ENCODE measurements at regions not wholly inside any gene's neighbourhood (a gene's known extent, or its start where the extent isn't known, plus 50 kb on each side); places are given as distances from the start of the nearest gene placed in this dataset.

DNA sequence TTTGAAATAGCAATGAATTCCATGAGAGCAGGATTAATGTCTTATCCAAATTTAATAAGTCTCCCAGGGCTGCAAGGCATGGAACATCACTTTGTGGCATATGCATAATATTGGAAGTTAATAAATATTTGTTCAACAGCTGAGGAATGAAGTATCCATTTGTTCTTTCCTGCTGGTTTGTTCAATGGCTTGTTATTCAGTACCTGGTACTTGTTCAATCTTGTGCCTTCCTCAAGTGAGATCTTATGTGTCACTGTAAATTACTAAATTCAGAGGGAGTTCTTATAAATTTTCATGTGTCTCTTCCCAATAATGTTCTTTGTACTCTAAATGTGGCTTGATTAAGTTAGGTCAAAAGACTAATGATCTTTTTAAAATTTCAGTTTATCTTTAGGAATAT lies 1105.5 kb upstream of the SPRY2 start:
- no peaks in the 10 kb centered on the region for H3K27me3 ChIP-seq (ENCODE audit: control insufficient read depth in 2 of 2, insufficient read depth in 2 of 2, low read length in 2 of 2)
- Mint-ChIP-seq H3K4me1 (no peaks in the 10 kb centered on the region), H3K27me3 (ENCODE audit: low read depth in 3 of 3) (no peaks in the 10 kb centered on the region), H3K36me3 (no peaks in the 10 kb centered on the region), H3K27ac (no peak overlapping the region), H3K9me3 (peaks cover 0 to 13% (median 3%) of the 10 kb centered on the region in 7 donors), H3K4me3 (no peak overlapping the region)
- intact Hi-C loops (cut with micrococcal nuclease): no loop called here
- DNase-seq: no peak
- H2AFZ ChIP-seq (ENCODE audit: insufficient read depth, low read depth, low read length, poor library complexity, severe bottlenecking): no peak overlapping the region
- peaks cover 0 to 3% of the 10 kb centered on the region in 2 donors for H3K9me3 ChIP-seq (replicated peaks in 1 of 2; ENCODE audit: control insufficient read depth in 1 of 2, insufficient read depth in 1 of 2, low read length in 2 of 2)
- H3K27ac ChIP-seq (ENCODE audit: low read depth in 1 of 2, low read length in 2 of 2): no peak overlapping the region
- H3K4me1 ChIP-seq (ENCODE audit: control insufficient read depth in 1 of 2, insufficient read depth in 2 of 2, low read length in 2 of 2): no peaks in the 10 kb centered on the region
- H3K79me2 ChIP-seq (ENCODE audit: insufficient read depth, low read length): no peaks in the 10 kb centered on the region
- H4K20me1 ChIP-seq (ENCODE audit: insufficient read depth, low read length): no peaks in the 10 kb centered on the region
- H3K4me2 ChIP-seq (replicated peaks; ENCODE audit: extremely low read depth, low read length, poor library complexity, severe bottlenecking): no peak overlapping the region
- H3K36me3 ChIP-seq (replicated peaks in 1 of 2; ENCODE audit: control insufficient read depth in 1 of 2, insufficient read depth in 2 of 2, low read length in 2 of 2): no peaks in the 10 kb centered on the region
- H3K9ac ChIP-seq (ENCODE audit: insufficient read depth, low read length, poor library complexity, severe bottlenecking): no peak overlapping the region
- TF ChIP-seq, protein P1, sequence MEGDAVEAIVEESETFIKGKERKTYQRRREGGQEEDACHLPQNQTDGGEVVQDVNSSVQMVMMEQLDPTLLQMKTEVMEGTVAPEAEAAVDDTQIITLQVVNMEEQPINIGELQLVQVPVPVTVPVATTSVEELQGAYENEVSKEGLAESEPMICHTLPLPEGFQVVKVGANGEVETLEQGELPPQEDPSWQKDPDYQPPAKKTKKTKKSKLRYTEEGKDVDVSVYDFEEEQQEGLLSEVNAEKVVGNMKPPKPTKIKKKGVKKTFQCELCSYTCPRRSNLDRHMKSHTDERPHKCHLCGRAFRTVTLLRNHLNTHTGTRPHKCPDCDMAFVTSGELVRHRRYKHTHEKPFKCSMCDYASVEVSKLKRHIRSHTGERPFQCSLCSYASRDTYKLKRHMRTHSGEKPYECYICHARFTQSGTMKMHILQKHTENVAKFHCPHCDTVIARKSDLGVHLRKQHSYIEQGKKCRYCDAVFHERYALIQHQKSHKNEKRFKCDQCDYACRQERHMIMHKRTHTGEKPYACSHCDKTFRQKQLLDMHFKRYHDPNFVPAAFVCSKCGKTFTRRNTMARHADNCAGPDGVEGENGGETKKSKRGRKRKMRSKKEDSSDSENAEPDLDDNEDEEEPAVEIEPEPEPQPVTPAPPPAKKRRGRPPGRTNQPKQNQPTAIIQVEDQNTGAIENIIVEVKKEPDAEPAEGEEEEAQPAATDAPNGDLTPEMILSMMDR (IDR thresholded peaks at IDR 0.05): no peak
- no peak overlapping the region for H3K4me3 ChIP-seq (replicated peaks in 1 of 3; ENCODE audit: low read depth in 2 of 3, low read length in 3 of 3)

DNA sequence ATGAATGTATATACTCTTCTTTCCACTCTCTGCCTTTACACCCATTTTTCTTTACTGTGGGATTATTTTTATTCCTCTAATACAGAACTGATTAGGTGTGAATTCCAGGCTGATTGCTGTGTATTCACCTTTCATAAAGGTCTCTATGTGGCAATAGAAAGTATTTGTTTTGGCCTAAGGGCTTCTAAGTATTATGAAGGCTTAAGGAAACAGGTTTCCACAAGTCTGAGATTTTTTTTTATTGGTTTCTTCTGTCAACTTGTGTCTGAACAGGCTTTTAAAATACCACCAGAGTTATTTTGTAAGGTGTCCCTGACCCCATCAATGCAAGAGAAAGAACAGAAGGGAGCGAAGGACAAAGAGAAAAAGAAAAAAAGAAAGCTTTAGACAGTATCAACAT lies 1102.0 kb upstream of the SPRY2 start:
- H3K9me3 ChIP-seq (replicated peaks in 1 of 2; ENCODE audit: control insufficient read depth in 1 of 2, insufficient read depth in 1 of 2, low read length in 2 of 2): no peaks in the 10 kb centered on the region
- H3K27me3 ChIP-seq (ENCODE audit: control insufficient read depth in 2 of 2, insufficient read depth in 2 of 2, low read length in 2 of 2): no peaks in the 10 kb centered on the region
- no peaks in the 10 kb centered on the region for H3K79me2 ChIP-seq (ENCODE audit: insufficient read depth, low read length)
- Mint-ChIP-seq H3K9me3 (peaks cover 0 to 7% (median 2%) of the 10 kb centered on the region in 7 donors), H3K27me3 (ENCODE audit: low read depth in 3 of 3) (no peaks in the 10 kb centered on the region), H3K27ac (no peak overlapping the region), H3K36me3 (no peaks in the 10 kb centered on the region), H3K4me1 (no peaks in the 10 kb centered on the region), H3K4me3 (no peak overlapping the region)
- DNase-seq: no peak
- no peak overlapping the region for H3K27ac ChIP-seq (ENCODE audit: low read depth in 1 of 2, low read length in 2 of 2)
- no CpG with 5 or more reads among the region's 1 CpG for whole genome bisulfite sequencing (ENCODE audit: insufficient coverage)
- no peak overlapping the region for H3K4me3 ChIP-seq (replicated peaks in 1 of 3; ENCODE audit: low read depth in 2 of 3, low read length in 3 of 3)
- H4K20me1 ChIP-seq (ENCODE audit: insufficient read depth, low read length): no peaks in the 10 kb centered on the region
- no peak overlapping the region for H2AFZ ChIP-seq (ENCODE audit: insufficient read depth, low read depth, low read length, poor library complexity, severe bottlenecking)
- TF ChIP-seq, protein P1 (IDR thresholded peaks at IDR 0.05): no peak
- no peaks in the 10 kb centered on the region for H3K4me1 ChIP-seq (ENCODE audit: control insufficient read depth in 1 of 2, insufficient read depth in 2 of 2, low read length in 2 of 2)
- intact Hi-C loops (cut with micrococcal nuclease): no loop called here
- H3K4me2 ChIP-seq (replicated peaks; ENCODE audit: extremely low read depth, low read length, poor library complexity, severe bottlenecking): no peak overlapping the region
- no peak overlapping the region for H3K9ac ChIP-seq (ENCODE audit: insufficient read depth, low read length, poor library complexity, severe bottlenecking)
- H3K36me3 ChIP-seq (replicated peaks in 1 of 2; ENCODE audit: control insufficient read depth in 1 of 2, insufficient read depth in 2 of 2, low read length in 2 of 2): no peaks in the 10 kb centered on the region

All from CD14-positive monocyte (primary cell).